Gastrocnemius medialis (tissue), 4 donors: ENCODE measurements at regions not wholly inside any gene's neighbourhood (a gene's known extent, or its start where the extent isn't known, plus 50 kb on each side); places are given as distances from the start of the nearest gene placed in this dataset.

ENCODE experiments used
- ATAC-seq, 2 donors: fragments of 150-250 bp; one replicate each; pipeline ENCODE4 v1.9.1; 2016
- DNase-seq, 2 donors: peaks; one replicate each; pipeline ENCODE4 v3.0.0-alpha.2; 2019
- H3K27ac ChIP-seq, 4 donors: fragments of 200-600 bp; sonication (generic); 1 replicate in 1 of 4; 2 replicates in 3 of 4; pipeline ENCODE4 v1.5.1; 2016 to 2018; ENCODE audit warnings: mild to moderate bottlenecking in 2 of 4, moderate library complexity in 1 of 4
- H3K27me3 ChIP-seq, 3 donors: fragments of 200-600 bp; sonication (generic) in 2 of 3; 1 replicate in 1 of 3; 2 replicates in 2 of 3; pipeline versions ENCODE4 v1.5.1 to v1.6.0; 2016 to 2019; ENCODE audit warnings: mild to moderate bottlenecking in 1 of 3, moderate library complexity in 1 of 3
- H3K36me3 ChIP-seq, 2 donors: fragments of 200-600 bp; sonication (generic) in 1 of 2; one replicate each; pipeline ENCODE4 v1.5.1; 2017 to 2018
- H3K4me1 ChIP-seq, 2 donors: fragments of 200-600 bp; sonication (generic) in 1 of 2; one replicate each; pipeline ENCODE4 v1.5.1; 2016 to 2017; ENCODE audit warnings: mild to moderate bottlenecking in 2 of 2
- H3K4me3 ChIP-seq, 4 donors: fragments of 200-600 bp; sonication (generic) in 3 of 4; 1 replicate in 1 of 4; 2 replicates in 3 of 4; pipeline ENCODE4 v1.5.1; 2016 to 2019; ENCODE audit warnings: mild to moderate bottlenecking in 2 of 4
- H3K9me3 ChIP-seq, 3 donors: fragments of 200-600 bp; sonication (generic) in 2 of 3; 1 replicate in 1 of 3; 2 replicates in 2 of 3; pipeline ENCODE4 v1.5.1; 2016 to 2019
- CTCF ChIP-seq, 5 experiments: fragments of 450-650 bp in 3 of 5; fragments of 200-600 bp in 2 of 5; sonication (generic) in 2 of 5; IDR thresholded peaks in 4 of 5; conservative IDR thresholded peaks in 1 of 5; 1 replicate in 4 of 5; 2 replicates in 1 of 5; pipeline ENCODE4 v1.5.1; 2016 to 2019; ENCODE audit warnings: antibody characterized with exemption in 5 of 5, mild to moderate bottlenecking in 3 of 5, moderate library complexity in 3 of 5
- POLR2A ChIP-seq, 2 donors: fragments of 450-650 bp; IDR thresholded peaks; one replicate each; pipeline ENCODE4 v1.6.1; 2017; ENCODE audit warnings: antibody characterized with exemption in 2 of 2, mild to moderate bottlenecking in 2 of 2, moderate library complexity in 2 of 2
- in situ Hi-C, 4 donors: fragments of 200-750 bp; cut with MboI; loops; one replicate each; pipeline versions ENCODE4 v1.15.0 to v1.8.0; 2017; ENCODE audit warnings: low sequenced_read_pairs in 4 of 4
- intact Hi-C: fragments of 100-400 bp; cut with DNase I; formaldehyde crosslinking; loops from one replicate; pipeline ENCODE4 v1.15.1; 2023; ENCODE audit warnings: low total_unique reads

GRCh38 chr20:6704132-6704861 is 63.2 kb upstream of the BMP2 start:
- ATAC-seq, result peak; percentile 46 to 55
- no peaks in the 10 kb centered on the region for H3K36me3 ChIP-seq
- in situ Hi-C loops (no loop called here), intact Hi-C loops (no loop called here)
- peak overlapping the region; percentile 32 to 61 (median 45) for H3K27ac ChIP-seq
- no peaks in the 10 kb centered on the region for H3K27me3 ChIP-seq
- no peak for DNase-seq
- H3K4me1 ChIP-seq, result peaks cover 0 to 11% of the 10 kb centered on the region in 2 donors
- H3K4me3 ChIP-seq, result no peak overlapping the region
- no peaks in the 10 kb centered on the region for H3K9me3 ChIP-seq
- TF ChIP-seq CTCF (IDR thresholded peaks at IDR 0.05 in 4 of 5, conservative IDR thresholded peaks at IDR 0.05 in 1 of 5) (no peak), POLR2A (IDR thresholded peaks at IDR 0.05) (no peak)

GRCh38 chr20:6703656-6704055 is 63.8 kb upstream of the BMP2 start:
- Histone ChIP-seq H3K4me1 (peaks cover 0 to 6% of the 10 kb centered on the region in 2 donors), H3K36me3 (no peaks in the 10 kb centered on the region), H3K27ac (peak overlapping the region; percentile 32 to 61 (median 45)), H3K9me3 (no peaks in the 10 kb centered on the region), H3K4me3 (no peak overlapping the region), H3K27me3 (no peaks in the 10 kb centered on the region)
- TF ChIP-seq POLR2A (IDR thresholded peaks at IDR 0.05), result no peak
- TF ChIP-seq CTCF (IDR thresholded peaks at IDR 0.05 in 4 of 5, conservative IDR thresholded peaks at IDR 0.05 in 1 of 5), result no peak
- intact Hi-C loops (no loop called here), in situ Hi-C loops (no loop called here)
- DNase-seq (no peak), ATAC-seq (no peak)

GRCh38 chr20:6703047-6703446 is 64.4 kb upstream of the BMP2 start:
- ATAC-seq, result no peak

GRCh38 chr20:6702144-6702543 is 65.3 kb upstream of the BMP2 start:
- ATAC-seq, result no peak
- Histone ChIP-seq H3K27ac (no peak overlapping the region), H3K4me3 (no peak overlapping the region), H3K36me3 (no peaks in the 10 kb centered on the region), H3K27me3 (no peaks in the 10 kb centered on the region), H3K4me1 (no peaks in the 10 kb centered on the region), H3K9me3 (no peaks in the 10 kb centered on the region)
- no peak for DNase-seq
- intact Hi-C loops, result no loop called here
- in situ Hi-C loops, result no loop called here
- no peak for TF ChIP-seq POLR2A (IDR thresholded peaks at IDR 0.05)

More at GRCh38 chr20:6703047-6703446, 64.4 kb upstream of the BMP2 start:
- peaks cover 0 to under 1% of the 10 kb centered on the region in 2 donors for H3K4me1 ChIP-seq
- no peaks in the 10 kb centered on the region for H3K27me3 ChIP-seq
- in situ Hi-C loops (no loop called here), intact Hi-C loops (no loop called here)
- H3K9me3 ChIP-seq, result no peaks in the 10 kb centered on the region
- H3K4me3 ChIP-seq, result no peak overlapping the region
- no peaks in the 10 kb centered on the region for H3K36me3 ChIP-seq
- TF ChIP-seq CTCF (IDR thresholded peaks at IDR 0.05 in 4 of 5, conservative IDR thresholded peaks at IDR 0.05 in 1 of 5) (no peak), POLR2A (IDR thresholded peaks at IDR 0.05) (no peak)
- H3K27ac ChIP-seq, result peak overlapping the region in 1 of 4 donors; percentile 61
- DNase-seq, result no peak

GRCh38 chr20:6700563-6701329 is 66.7 kb upstream of the BMP2 start:
- ATAC-seq (no peak), DNase-seq (peak; percentile 15 to 44)
- Histone ChIP-seq H3K27ac (peak overlapping the region in 1 of 4 donors; percentile 11), H3K4me1 (no peaks in the 10 kb centered on the region), H3K4me3 (no peak overlapping the region), H3K9me3 (no peaks in the 10 kb centered on the region), H3K27me3 (no peaks in the 10 kb centered on the region), H3K36me3 (no peaks in the 10 kb centered on the region)
- intact Hi-C loops, result no loop called here
- TF ChIP-seq POLR2A (IDR thresholded peaks at IDR 0.05) (no peak), CTCF (IDR thresholded peaks at IDR 0.05 in 4 of 5, conservative IDR thresholded peaks at IDR 0.05 in 1 of 5) (no peak)
- in situ Hi-C loops, result no loop called here
